ENCODE measurements at regions not wholly inside any gene's neighbourhood (a gene's known extent, or its start where the extent isn't known, plus 50 kb on each side); places are given as distances from the start of the nearest gene placed in this dataset.

GRCh38 chr12:60724984-60725383 is 1129.2 kb downstream of the SLC16A7 start:
- TF ChIP-seq CTCF (conservative IDR thresholded peaks at IDR 0.05) (no peak), ZFX (IDR thresholded peaks at IDR 0.05) (no peak)
